Body of pancreas (tissue), 4 donors: ENCODE measurements at regions not wholly inside any gene's neighbourhood (a gene's known extent, or its start where the extent isn't known, plus 50 kb on each side); places are given as distances from the start of the nearest gene placed in this dataset.

Experiments
- POLR2A ChIP-seq, 3 donors: fragments of 450-650 bp; IDR thresholded peaks; one replicate each; pipeline ENCODE4 v1.6.1; 2016; ENCODE audit warnings: antibody characterized with exemption in 3 of 3, mild to moderate bottlenecking in 2 of 3
- TF ChIP-seq, protein P1 (sequence below), 7 experiments: fragments of 450-650 bp in 4 of 7; fragments of 200-600 bp in 3 of 7; sonication (generic) in 3 of 7; IDR thresholded peaks; one replicate each; pipeline ENCODE4 v1.5.1; 2016 to 2019; ENCODE audit warnings: antibody characterized with exemption in 7 of 7

DNA sequence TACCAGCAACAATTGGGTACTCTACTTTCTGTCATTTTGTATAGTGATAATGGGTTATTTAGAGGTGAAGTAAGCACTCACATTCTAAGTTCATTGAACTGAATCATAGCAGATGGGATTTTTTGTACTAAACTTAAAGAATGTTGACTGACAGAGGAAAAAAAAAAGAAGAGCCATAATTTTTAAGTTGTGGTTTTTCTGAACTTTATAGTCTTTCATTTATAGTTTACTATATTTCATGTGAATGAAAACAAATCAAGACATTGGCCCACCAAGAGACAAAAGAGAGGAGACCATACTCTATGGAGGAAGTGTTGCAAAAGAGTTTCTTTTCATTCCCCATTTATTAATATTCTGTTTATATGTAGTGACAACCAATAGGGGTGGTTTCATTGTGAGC lies 685.7 kb downstream of the BCKDHB start:
- TF ChIP-seq, protein P1, sequence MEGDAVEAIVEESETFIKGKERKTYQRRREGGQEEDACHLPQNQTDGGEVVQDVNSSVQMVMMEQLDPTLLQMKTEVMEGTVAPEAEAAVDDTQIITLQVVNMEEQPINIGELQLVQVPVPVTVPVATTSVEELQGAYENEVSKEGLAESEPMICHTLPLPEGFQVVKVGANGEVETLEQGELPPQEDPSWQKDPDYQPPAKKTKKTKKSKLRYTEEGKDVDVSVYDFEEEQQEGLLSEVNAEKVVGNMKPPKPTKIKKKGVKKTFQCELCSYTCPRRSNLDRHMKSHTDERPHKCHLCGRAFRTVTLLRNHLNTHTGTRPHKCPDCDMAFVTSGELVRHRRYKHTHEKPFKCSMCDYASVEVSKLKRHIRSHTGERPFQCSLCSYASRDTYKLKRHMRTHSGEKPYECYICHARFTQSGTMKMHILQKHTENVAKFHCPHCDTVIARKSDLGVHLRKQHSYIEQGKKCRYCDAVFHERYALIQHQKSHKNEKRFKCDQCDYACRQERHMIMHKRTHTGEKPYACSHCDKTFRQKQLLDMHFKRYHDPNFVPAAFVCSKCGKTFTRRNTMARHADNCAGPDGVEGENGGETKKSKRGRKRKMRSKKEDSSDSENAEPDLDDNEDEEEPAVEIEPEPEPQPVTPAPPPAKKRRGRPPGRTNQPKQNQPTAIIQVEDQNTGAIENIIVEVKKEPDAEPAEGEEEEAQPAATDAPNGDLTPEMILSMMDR (IDR thresholded peaks at IDR 0.05): no peak
- no peak for TF ChIP-seq POLR2A (IDR thresholded peaks at IDR 0.05)
